Parathyroid adenoma (tissue), 2 donors: ENCODE measurements at regions not wholly inside any gene's neighbourhood (a gene's known extent, or its start where the extent isn't known, plus 50 kb on each side); places are given as distances from the start of the nearest gene placed in this dataset.

Source experiments
- H2AFZ ChIP-seq: fragments of 300-600 bp; sonication (generic); one replicate; pipeline ENCODE4 v1.7.0; 2017; ENCODE audit warnings: antibody characterized with exemption, mild to moderate bottlenecking
- H3K27ac ChIP-seq: fragments of 300-600 bp; sonication (generic); one replicate; pipeline ENCODE4 v1.7.0; 2017
- H3K27me3 ChIP-seq: fragments of 300-600 bp; sonication (generic); one replicate; pipeline ENCODE4 v1.7.0; 2017; ENCODE audit warnings: low read length; ENCODE audit not compliant: control insufficient read depth, insufficient read depth
- H3K36me3 ChIP-seq: fragments of 300-600 bp; sonication (generic); one replicate; pipeline ENCODE4 v1.7.0; 2017; ENCODE audit warnings: low read length; ENCODE audit not compliant: control insufficient read depth, insufficient read depth
- H3K4me1 ChIP-seq: fragments of 300-600 bp; sonication (generic); one replicate; pipeline ENCODE4 v1.7.0; 2017; ENCODE audit warnings: control low read depth
- H3K4me2 ChIP-seq: fragments of 300-600 bp; sonication (generic); one replicate; pipeline ENCODE4 v1.7.0; 2017; ENCODE audit warnings: low read length
- H3K4me3 ChIP-seq: fragments of 300-600 bp; sonication (generic); one replicate; pipeline ENCODE4 v1.7.0; 2017; ENCODE audit warnings: low read depth, low read length
- H3K79me2 ChIP-seq: fragments of 300-600 bp; sonication (generic); one replicate; pipeline ENCODE4 v1.7.0; 2017; ENCODE audit warnings: control low read depth
- H3K9ac ChIP-seq: fragments of 300-600 bp; sonication (generic); one replicate; pipeline ENCODE4 v1.7.0; 2017; ENCODE audit warnings: mild to moderate bottlenecking
- H3K9me3 ChIP-seq: fragments of 300-600 bp; sonication (generic); one replicate; pipeline ENCODE4 v1.7.0; 2017; ENCODE audit warnings: low read length; ENCODE audit not compliant: control insufficient read depth
- CTCF ChIP-seq: fragments of 300-600 bp; sonication (generic); IDR thresholded peaks from one replicate; pipeline ENCODE4 v1.7.0; 2017; ENCODE audit warnings: antibody characterized with exemption, mild to moderate bottlenecking
- donor health status: primary hyperparathyroidism.

- H3K27ac ChIP-seq: no peak overlapping the region
- H3K9me3 ChIP-seq: no peaks in the 10 kb centered on the region
- no peak overlapping the region for H2AFZ ChIP-seq
- H3K9ac ChIP-seq: no peak overlapping the region
- no peaks in the 10 kb centered on the region for H3K36me3 ChIP-seq
- H3K79me2 ChIP-seq: no peaks in the 10 kb centered on the region
- no peaks in the 10 kb centered on the region for H3K27me3 ChIP-seq
- no peak overlapping the region for H3K4me3 ChIP-seq
- TF ChIP-seq CTCF: no peak
- H3K4me1 ChIP-seq: no peaks in the 10 kb centered on the region
- H3K4me2 ChIP-seq: no peak overlapping the region
These were observed 523.8 kb downstream of the EFNA5 start for GRCh38 chr5:107146901-107147300.

- Histone ChIP-seq H3K9me3 (no peaks in the 10 kb centered on the region), H3K4me2 (no peak overlapping the region), H3K9ac (no peak overlapping the region), H3K27me3 (no peaks in the 10 kb centered on the region), H3K4me3 (no peak overlapping the region), H3K79me2 (no peaks in the 10 kb centered on the region), H3K4me1 (no peaks in the 10 kb centered on the region), H3K36me3 (no peaks in the 10 kb centered on the region), H2AFZ (no peak overlapping the region), H3K27ac (no peak overlapping the region)
- no peak for TF ChIP-seq CTCF
These were observed 535.3 kb downstream of the EFNA5 start for GRCh38 chr5:107135391-107135790.

- Histone ChIP-seq H3K27ac (no peak overlapping the region), H3K9me3 (no peaks in the 10 kb centered on the region), H3K79me2 (no peaks in the 10 kb centered on the region), H3K27me3 (no peaks in the 10 kb centered on the region), H3K4me1 (no peaks in the 10 kb centered on the region), H3K4me3 (no peak overlapping the region), H3K36me3 (no peaks in the 10 kb centered on the region), H3K9ac (no peak overlapping the region), H3K4me2 (no peak overlapping the region), H2AFZ (no peak overlapping the region)
- TF ChIP-seq CTCF: no peak
These were observed 535.8 kb downstream of the EFNA5 start for GRCh38 chr5:107134931-107135330.

GRCh38 chr5:107129051-107129450, 541.7 kb downstream of the EFNA5 start:
- Histone ChIP-seq H3K4me1 (no peaks in the 10 kb centered on the region), H2AFZ (no peak overlapping the region), H3K9me3 (no peaks in the 10 kb centered on the region), H3K79me2 (no peaks in the 10 kb centered on the region), H3K27ac (no peak overlapping the region), H3K9ac (no peak overlapping the region), H3K36me3 (no peaks in the 10 kb centered on the region), H3K4me3 (no peak overlapping the region), H3K4me2 (no peak overlapping the region), H3K27me3 (no peaks in the 10 kb centered on the region)
- TF ChIP-seq CTCF: no peak

GRCh38 chr5:107127878-107128277, 542.9 kb downstream of the EFNA5 start:
- Histone ChIP-seq H3K36me3 (no peaks in the 10 kb centered on the region), H3K4me2 (no peak overlapping the region), H3K9me3 (no peaks in the 10 kb centered on the region), H3K27me3 (no peaks in the 10 kb centered on the region), H2AFZ (no peak overlapping the region), H3K27ac (no peak overlapping the region), H3K9ac (no peak overlapping the region), H3K79me2 (no peaks in the 10 kb centered on the region), H3K4me3 (no peak overlapping the region), H3K4me1 (no peaks in the 10 kb centered on the region)
- TF ChIP-seq CTCF: no peak
